ENCODE measurements at regions not wholly inside any gene's neighbourhood (a gene's known extent, or its start where the extent isn't known, plus 50 kb on each side); places are given as distances from the start of the nearest gene placed in this dataset.

DNA sequence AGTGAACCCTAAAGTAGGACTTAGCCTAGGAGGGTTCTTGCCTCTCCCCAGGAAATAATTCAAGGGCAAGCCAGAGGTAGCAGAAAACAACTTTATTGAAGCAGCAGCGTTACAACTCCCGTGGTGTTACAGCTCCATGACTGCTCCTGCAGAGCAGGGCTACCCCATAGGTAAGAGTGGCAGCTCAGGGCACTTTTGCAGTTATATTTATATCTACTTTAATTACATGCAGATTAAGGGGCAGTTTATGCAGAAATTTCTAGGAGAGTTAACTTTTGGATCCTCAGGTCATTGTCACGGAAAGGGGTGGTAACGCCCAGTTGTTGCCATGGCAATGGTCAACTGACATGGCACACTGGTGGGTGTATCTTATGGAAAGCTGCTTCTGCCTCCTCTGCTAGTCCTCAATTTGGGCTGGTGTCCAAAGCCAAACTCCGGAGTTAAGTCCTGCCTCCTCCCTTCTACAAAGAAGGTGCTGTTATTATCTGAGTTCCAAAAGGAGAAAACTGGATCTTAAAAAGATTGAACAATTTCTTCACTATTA, 1413.0 kb downstream of the DSC3 start (continued):
- TF ChIP-seq, protein P1, sequence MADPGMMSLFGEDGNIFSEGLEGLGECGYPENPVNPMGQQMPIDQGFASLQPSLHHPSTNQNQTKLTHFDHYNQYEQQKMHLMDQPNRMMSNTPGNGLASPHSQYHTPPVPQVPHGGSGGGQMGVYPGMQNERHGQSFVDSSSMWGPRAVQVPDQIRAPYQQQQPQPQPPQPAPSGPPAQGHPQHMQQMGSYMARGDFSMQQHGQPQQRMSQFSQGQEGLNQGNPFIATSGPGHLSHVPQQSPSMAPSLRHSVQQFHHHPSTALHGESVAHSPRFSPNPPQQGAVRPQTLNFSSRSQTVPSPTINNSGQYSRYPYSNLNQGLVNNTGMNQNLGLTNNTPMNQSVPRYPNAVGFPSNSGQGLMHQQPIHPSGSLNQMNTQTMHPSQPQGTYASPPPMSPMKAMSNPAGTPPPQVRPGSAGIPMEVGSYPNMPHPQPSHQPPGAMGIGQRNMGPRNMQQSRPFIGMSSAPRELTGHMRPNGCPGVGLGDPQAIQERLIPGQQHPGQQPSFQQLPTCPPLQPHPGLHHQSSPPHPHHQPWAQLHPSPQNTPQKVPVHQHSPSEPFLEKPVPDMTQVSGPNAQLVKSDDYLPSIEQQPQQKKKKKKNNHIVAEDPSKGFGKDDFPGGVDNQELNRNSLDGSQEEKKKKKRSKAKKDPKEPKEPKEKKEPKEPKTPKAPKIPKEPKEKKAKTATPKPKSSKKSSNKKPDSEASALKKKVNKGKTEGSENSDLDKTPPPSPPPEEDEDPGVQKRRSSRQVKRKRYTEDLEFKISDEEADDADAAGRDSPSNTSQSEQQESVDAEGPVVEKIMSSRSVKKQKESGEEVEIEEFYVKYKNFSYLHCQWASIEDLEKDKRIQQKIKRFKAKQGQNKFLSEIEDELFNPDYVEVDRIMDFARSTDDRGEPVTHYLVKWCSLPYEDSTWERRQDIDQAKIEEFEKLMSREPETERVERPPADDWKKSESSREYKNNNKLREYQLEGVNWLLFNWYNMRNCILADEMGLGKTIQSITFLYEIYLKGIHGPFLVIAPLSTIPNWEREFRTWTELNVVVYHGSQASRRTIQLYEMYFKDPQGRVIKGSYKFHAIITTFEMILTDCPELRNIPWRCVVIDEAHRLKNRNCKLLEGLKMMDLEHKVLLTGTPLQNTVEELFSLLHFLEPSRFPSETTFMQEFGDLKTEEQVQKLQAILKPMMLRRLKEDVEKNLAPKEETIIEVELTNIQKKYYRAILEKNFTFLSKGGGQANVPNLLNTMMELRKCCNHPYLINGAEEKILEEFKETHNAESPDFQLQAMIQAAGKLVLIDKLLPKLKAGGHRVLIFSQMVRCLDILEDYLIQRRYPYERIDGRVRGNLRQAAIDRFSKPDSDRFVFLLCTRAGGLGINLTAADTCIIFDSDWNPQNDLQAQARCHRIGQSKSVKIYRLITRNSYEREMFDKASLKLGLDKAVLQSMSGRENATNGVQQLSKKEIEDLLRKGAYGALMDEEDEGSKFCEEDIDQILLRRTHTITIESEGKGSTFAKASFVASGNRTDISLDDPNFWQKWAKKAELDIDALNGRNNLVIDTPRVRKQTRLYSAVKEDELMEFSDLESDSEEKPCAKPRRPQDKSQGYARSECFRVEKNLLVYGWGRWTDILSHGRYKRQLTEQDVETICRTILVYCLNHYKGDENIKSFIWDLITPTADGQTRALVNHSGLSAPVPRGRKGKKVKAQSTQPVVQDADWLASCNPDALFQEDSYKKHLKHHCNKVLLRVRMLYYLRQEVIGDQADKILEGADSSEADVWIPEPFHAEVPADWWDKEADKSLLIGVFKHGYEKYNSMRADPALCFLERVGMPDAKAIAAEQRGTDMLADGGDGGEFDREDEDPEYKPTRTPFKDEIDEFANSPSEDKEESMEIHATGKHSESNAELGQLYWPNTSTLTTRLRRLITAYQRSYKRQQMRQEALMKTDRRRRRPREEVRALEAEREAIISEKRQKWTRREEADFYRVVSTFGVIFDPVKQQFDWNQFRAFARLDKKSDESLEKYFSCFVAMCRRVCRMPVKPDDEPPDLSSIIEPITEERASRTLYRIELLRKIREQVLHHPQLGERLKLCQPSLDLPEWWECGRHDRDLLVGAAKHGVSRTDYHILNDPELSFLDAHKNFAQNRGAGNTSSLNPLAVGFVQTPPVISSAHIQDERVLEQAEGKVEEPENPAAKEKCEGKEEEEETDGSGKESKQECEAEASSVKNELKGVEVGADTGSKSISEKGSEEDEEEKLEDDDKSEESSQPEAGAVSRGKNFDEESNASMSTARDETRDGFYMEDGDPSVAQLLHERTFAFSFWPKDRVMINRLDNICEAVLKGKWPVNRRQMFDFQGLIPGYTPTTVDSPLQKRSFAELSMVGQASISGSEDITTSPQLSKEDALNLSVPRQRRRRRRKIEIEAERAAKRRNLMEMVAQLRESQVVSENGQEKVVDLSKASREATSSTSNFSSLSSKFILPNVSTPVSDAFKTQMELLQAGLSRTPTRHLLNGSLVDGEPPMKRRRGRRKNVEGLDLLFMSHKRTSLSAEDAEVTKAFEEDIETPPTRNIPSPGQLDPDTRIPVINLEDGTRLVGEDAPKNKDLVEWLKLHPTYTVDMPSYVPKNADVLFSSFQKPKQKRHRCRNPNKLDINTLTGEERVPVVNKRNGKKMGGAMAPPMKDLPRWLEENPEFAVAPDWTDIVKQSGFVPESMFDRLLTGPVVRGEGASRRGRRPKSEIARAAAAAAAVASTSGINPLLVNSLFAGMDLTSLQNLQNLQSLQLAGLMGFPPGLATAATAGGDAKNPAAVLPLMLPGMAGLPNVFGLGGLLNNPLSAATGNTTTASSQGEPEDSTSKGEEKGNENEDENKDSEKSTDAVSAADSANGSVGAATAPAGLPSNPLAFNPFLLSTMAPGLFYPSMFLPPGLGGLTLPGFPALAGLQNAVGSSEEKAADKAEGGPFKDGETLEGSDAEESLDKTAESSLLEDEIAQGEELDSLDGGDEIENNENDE (IDR thresholded peaks at IDR 0.05; ENCODE audit: insufficient replicate concordance, low read length) = no peak
- TF ChIP-seq, protein P2, sequence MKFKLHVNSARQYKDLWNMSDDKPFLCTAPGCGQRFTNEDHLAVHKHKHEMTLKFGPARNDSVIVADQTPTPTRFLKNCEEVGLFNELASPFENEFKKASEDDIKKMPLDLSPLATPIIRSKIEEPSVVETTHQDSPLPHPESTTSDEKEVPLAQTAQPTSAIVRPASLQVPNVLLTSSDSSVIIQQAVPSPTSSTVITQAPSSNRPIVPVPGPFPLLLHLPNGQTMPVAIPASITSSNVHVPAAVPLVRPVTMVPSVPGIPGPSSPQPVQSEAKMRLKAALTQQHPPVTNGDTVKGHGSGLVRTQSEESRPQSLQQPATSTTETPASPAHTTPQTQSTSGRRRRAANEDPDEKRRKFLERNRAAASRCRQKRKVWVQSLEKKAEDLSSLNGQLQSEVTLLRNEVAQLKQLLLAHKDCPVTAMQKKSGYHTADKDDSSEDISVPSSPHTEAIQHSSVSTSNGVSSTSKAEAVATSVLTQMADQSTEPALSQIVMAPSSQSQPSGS (IDR thresholded peaks at IDR 0.05; ENCODE audit: low read length) = no peak
- TF ChIP-seq HDAC2 (IDR thresholded peaks at IDR 0.05; ENCODE audit: borderline replicate concordance in 1 of 2, low read depth in 2 of 2, low read length in 2 of 2) (no peak), NANOG (IDR thresholded peaks at IDR 0.05; ENCODE audit: insufficient read depth, low read depth, low read length, poor library complexity, severe bottlenecking) (no peak), KDM5A (IDR thresholded peaks at IDR 0.05; ENCODE audit: low read length) (no peak), ASH2L (IDR thresholded peaks at IDR 0.05; ENCODE audit: low read length) (no peak), SIN3A (conservative IDR thresholded peaks at IDR 0.05 in 1 of 2, IDR thresholded peaks at IDR 0.05 in 1 of 2; ENCODE audit: low read depth in 1 of 2, low read length in 2 of 2) (no peak), TBP (IDR thresholded peaks at IDR 0.05; ENCODE audit: low read depth, low read length) (no peak), TEAD4 (IDR thresholded peaks at IDR 0.05; ENCODE audit: low read depth, low read length) (no peak)
